Activated CD4-positive, alpha-beta T cell treated with anti-CD3 and anti-CD28 coated beads, Interleukin-2, amount 50 U/mL, for 24 hours (primary cell): ENCODE measurements at regions not wholly inside any gene's neighbourhood (a gene's known extent, or its start where the extent isn't known, plus 50 kb on each side); places are given as distances from the start of the nearest gene placed in this dataset.
A peak's percentile ranks its signal among the peaks of the same experiment; 100 is the strongest.
"Not testable (repeated sequence)": the region's sequence is repeated elsewhere in the genome, so short reads cannot be mapped to it uniquely, and the experiment has no call there.

ENCODE experiments used
- DNase-seq, 2 donors: peaks; one replicate each; pipeline ENCODE4 v3.0.0-alpha.2; 2020; ENCODE audit warnings: low read depth in 1 of 2, low spot score in 1 of 2

DNA sequence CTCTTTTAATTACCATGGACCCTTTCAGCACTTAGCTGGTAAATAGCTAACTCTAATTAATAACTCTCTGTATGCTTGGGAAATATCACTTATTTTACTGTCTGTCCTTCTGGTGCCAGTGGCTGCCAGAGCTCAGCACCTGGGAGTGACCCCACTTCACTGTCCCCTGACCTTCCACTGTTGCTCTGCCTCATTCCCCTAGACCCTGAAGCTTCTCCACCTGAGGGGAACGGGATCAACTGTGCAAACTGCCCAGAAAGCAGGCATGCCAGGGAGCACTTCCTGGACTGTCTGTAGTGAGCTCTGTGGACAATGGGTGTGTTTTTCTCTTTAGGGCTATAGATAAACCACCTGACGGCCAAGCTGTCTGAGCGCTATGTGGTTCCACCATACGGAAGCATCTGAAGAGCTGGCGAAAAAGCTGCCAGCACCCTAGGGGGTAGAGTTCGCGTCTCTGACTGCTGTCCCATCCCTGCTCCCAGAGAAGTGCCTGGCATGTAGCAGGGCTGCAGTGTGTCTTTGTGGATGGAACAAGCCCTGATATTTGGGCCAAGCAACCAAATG lies 106.3 kb upstream of the FOXA2 start:
- no peak for DNase-seq

GRCh38 chr20:22691369-22692118 lies 107.2 kb upstream of the FOXA2 start:
- peak; percentile 4 to 27 for DNase-seq

DNA sequence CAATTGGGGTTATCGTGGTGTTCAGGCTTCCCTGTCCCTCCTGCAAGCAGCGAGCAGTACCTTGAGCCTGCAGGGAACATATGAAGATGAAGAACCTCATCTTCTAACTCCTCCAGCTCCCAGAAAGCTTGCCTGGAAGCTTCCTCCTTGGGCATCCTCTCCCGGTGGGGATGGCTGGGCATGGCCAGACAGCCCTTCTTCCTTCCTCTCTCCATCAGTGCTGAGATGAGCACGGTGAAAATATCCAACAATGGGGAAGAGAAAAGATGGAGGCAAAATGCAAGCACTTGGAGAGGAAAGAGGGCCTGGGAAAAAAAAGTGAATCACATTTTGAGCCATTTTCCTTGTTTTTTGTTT lies 107.7 kb upstream of the FOXA2 start:
- DNase-seq = no peak

DNA sequence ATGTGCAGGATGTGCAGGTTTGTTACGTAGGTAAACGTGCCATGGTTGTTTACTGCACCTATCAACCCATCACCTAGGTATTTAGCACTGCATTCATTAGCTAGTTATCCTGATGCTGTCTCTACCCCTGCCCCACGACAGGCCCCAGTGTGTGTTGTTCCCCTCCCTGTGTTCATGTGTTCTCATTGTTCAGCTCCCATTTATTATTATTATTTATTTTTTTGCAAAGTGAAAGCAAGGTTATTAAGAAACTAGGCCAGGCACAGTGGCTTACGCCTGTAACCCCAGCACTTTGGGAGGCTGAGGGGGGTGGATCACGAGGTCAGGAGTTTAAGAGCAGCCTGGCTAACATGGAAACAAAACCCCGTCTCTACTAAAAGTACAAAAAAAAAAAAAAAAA lies 108.2 kb upstream of the FOXA2 start:
- not testable (repeated sequence) for DNase-seq

GRCh38 chr20:22696759-22697158 lies 112.4 kb upstream of the FOXA2 start:
- no peak for DNase-seq

DNA sequence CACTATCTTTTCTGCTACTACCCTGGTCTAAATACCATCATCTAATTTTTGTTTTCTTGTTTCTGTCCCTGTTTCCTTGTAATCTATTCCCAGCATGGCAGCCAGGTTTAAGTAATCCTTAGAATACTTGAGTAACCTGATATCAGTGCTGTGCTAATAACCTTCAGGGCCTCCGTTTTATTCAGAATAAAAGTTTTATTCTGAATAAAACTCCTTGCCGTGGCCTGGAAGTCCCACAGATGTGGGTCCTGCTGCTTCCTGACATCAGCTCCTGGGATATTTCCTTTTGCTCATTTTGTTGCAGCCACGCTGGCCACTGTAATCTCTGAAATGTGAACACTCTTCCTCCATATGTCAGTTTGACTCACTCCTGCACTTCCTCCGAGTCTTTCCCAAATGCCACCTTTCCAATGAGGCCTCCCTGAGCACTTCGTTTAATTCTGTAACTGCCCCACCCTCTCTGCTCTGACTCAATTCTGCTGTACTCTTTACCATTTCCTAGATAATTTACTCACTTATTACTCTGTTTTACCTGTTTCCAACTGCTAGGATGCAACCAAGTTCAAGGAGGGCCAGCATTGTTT lies 114.0 kb upstream of the FOXA2 start:
- no peak for DNase-seq

GRCh38 chr20:22699396-22699795 lies 115.0 kb upstream of the FOXA2 start:
- DNase-seq = no peak

DNA sequence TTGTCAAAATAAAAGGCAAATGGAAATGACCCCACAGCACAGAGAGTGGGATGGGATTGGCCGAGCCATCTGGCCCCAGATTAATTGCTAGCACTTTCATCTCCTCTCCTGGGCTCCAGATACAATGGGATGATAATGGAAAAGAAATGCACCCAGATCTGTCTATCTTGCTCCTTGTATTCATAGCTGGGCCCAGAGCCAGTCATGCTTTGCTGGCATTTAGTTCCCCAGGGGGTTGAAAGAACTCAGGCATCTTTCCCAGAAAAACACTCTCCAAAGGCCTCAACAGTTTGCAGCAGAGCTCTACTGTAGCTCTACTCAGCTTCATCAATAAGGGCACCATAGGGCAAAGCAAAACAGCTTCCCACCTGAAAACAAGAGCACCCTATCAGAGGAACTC lies 116.0 kb upstream of the FOXA2 start:
- no peak for DNase-seq

- no peak for DNase-seq
Observed at GRCh38 chr20:22701679-22702308, 117.4 kb upstream of the FOXA2 start.

GRCh38 chr20:22703843-22704242 lies 119.5 kb upstream of the FOXA2 start:
- DNase-seq = no peak

DNA sequence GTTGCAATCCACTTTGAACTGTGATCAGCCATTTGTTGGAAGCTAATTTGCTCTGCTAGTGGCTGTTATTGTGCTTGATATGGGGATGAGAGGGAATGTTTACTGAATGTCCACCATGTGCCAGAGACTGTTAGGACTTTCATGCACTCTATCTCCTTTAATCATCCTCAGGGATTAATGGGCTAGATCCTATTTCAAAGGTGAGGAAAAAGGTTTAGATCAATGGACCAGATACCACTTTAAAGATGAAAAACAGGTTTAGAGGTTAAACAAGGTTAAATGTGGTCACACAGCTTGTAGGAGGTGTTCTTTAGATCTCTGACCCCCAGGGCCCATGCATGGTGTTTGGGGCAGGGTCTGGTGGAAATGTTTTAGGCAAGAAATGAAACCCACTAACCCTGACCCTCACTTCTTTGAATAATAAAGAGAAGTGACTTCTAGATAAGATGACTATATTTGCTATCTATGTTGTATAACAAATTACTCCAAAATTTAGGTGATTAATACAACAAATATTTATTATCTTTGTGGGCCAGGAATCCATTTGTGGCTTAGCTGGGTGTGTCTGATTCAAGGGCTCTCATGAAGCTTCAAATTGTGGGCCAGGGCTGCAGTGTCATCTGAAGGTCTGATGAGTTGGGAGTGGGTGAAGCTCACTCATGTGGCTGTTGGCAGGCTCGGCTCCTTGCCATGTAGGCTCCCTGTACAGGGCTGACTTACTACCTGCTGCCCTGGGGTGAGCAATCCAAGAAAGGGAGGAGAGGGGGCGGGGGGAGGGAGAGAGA lies 127.8 kb upstream of the FOXA2 start:
- DNase-seq = no peak

- no peak for DNase-seq
Observed at GRCh38 chr20:22716821-22717351, 132.5 kb upstream of the FOXA2 start.

DNA sequence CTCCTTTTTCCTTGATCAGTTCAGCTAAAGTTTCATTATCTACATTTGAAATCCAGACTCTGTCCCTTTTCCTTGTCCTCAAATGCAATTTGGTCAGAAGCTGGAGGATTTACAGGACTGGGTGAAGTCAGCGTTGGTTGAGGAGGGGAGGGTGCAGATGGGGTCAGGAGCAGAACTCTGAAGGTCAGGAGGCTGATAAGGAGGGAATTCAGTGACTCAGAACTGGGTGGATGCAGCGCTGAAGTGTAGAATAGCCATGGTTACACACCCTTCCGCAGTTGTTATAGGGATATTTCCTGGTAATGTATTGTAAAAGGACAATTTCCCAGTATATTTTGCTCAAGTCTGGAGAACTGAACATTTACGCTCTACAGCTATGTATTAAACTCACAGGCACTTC lies 133.1 kb upstream of the FOXA2 start:
- no peak for DNase-seq

GRCh38 chr20:22719167-22719591 lies 134.8 kb upstream of the FOXA2 start:
- DNase-seq = no peak

DNA sequence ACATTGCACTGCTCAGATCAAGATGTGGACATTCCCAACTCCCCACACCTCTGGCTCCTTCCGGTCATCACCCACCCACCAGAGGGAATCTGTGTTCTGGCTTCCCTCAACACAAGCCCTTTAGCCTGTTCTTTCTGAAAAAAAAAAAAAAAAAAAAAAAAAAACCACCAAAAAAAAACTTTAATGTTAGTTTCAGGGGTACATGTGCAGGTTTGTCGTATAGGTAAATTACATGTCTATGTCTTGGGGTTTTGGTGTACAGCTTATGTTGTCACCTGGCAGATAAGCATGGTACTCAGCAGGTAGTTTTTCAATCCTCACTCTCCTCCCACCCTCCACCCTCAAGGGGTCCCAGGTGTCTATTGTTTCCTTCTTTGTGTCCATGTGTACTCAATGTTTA lies 135.8 kb upstream of the FOXA2 start:
- no peak for DNase-seq

- DNase-seq = no peak
Observed at GRCh38 chr20:22722811-22723210, 138.4 kb upstream of the FOXA2 start.

- no peak for DNase-seq
Observed at GRCh38 chr20:22723659-22724058, 139.3 kb upstream of the FOXA2 start.

DNA sequence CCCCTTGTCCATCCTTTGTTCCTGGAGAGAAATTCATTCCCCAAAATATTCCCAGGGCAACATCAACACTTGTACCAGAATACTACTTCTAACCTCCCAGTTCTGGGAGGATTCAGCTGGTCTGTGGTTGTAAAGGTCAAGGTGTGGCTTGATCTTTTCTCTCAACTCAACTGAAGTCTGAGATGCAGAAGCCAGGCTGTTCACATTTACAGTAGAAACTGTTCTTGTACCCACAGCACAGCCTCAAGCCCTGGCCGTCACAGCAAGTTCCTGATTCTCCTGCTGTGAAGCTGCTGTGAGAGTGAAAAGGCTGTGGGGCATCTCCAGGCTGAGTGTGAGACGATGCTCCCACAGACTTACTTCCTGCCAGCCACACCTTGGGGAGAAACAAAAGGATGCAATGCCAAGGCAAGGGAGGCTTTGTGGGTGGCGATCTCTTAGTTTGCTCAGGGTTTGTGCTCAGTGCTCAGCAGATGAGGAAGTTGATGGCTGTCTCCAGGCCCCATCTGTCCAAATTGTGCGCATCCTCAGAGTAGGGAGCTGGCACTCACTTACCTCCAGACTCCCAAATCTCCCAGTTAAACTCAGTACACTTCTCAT lies 143.9 kb upstream of the FOXA2 start:
- DNase-seq = no peak

- no peak for DNase-seq
Observed at GRCh38 chr20:22729180-22729579, 144.8 kb upstream of the FOXA2 start.

GRCh38 chr20:22729616-22730236 lies 145.4 kb upstream of the FOXA2 start:
- no peak for DNase-seq
